ENCODE measurements at regions not wholly inside any gene's neighbourhood (a gene's known extent, or its start where the extent isn't known, plus 50 kb on each side); places are given as distances from the start of the nearest gene placed in this dataset.

DNA sequence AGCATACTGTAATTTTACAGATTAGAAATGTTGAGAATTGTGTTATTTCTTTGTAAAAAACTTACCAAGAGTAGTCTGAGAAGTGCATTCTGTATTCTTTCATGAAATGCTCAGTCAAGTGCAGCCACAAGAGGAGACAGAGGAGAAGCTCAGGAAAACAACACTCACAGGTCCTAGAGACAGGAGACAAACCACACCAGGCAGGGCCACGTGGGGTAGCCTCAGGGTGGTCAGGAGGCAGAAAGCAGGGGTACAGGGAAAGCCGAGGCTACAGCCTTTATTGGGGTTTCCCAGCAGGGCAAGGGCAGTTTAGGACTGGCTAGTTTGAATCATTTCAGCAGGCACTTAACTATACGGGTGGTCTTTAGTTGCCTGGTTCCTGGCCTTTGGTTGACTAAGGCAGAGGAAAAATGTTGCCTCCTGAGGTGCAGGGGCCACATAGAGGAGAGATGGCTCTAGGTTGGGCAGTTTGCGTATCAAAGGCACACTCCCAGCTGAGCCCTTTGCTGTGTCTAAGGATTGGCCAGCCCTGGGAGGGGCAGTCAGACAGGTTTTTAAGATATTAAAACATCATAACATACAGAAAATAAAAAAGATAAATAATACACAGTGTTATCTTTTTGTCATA, 230.9 kb upstream of the ANKRD55 start:
- TF ChIP-seq, protein P1, sequence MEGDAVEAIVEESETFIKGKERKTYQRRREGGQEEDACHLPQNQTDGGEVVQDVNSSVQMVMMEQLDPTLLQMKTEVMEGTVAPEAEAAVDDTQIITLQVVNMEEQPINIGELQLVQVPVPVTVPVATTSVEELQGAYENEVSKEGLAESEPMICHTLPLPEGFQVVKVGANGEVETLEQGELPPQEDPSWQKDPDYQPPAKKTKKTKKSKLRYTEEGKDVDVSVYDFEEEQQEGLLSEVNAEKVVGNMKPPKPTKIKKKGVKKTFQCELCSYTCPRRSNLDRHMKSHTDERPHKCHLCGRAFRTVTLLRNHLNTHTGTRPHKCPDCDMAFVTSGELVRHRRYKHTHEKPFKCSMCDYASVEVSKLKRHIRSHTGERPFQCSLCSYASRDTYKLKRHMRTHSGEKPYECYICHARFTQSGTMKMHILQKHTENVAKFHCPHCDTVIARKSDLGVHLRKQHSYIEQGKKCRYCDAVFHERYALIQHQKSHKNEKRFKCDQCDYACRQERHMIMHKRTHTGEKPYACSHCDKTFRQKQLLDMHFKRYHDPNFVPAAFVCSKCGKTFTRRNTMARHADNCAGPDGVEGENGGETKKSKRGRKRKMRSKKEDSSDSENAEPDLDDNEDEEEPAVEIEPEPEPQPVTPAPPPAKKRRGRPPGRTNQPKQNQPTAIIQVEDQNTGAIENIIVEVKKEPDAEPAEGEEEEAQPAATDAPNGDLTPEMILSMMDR (IDR thresholded peaks at IDR 0.05), result no peak
- no peak for TF ChIP-seq POLR2A (IDR thresholded peaks at IDR 0.05)

Measured in uterus (tissue), 2 donors.